Liver (tissue), 3 donors: ENCODE measurements at regions not wholly inside any gene's neighbourhood (a gene's known extent, or its start where the extent isn't known, plus 50 kb on each side); places are given as distances from the start of the nearest gene placed in this dataset.

Source experiments
- EGR1 ChIP-seq, 2 donors: IDR thresholded peaks; 2 replicates each; pipeline ENCODE4 v1.6.1; 2016 to 2018; ENCODE audit warnings: antibody characterized with exemption in 2 of 2, low read depth in 2 of 2
- GABPA ChIP-seq, 2 donors: IDR thresholded peaks in 1 of 2; conservative IDR thresholded peaks in 1 of 2; 2 replicates each; pipeline ENCODE4 v1.6.1; 2016; ENCODE audit warnings: antibody characterized with exemption in 2 of 2, mild to moderate bottlenecking in 1 of 2, moderate library complexity in 1 of 2
- RXRA ChIP-seq, 2 donors: IDR thresholded peaks; 2 replicates each; pipeline ENCODE4 v1.6.1; 2017 to 2018; ENCODE audit warnings: antibody characterized with exemption in 2 of 2, mild to moderate bottlenecking in 1 of 2
- TAF1 ChIP-seq: conservative IDR thresholded peaks from 2 replicates; pipeline ENCODE4 v1.6.1; 2016; ENCODE audit warnings: antibody characterized with exemption, mild to moderate bottlenecking
- TF ChIP-seq, protein P1 (sequence below): fragments of 150-350 bp; IDR thresholded peaks from 2 replicates; pipeline ENCODE4 v1.5.1; 2017; ENCODE audit warnings: improper control_type of control experiment, low read depth, low read length; ENCODE audit not compliant: missing input control
- TF ChIP-seq, protein P2 (sequence below): IDR thresholded peaks from 2 replicates; pipeline ENCODE4 v1.6.1; 2016; ENCODE audit warnings: antibody characterized with exemption, mild to moderate bottlenecking
- TF ChIP-seq, protein P3 (sequence below): IDR thresholded peaks from 2 replicates; pipeline ENCODE4 v1.6.1; 2016; ENCODE audit warnings: antibody characterized with exemption
- donor health status: healthy.
- donor health status: healthy.

DNA sequence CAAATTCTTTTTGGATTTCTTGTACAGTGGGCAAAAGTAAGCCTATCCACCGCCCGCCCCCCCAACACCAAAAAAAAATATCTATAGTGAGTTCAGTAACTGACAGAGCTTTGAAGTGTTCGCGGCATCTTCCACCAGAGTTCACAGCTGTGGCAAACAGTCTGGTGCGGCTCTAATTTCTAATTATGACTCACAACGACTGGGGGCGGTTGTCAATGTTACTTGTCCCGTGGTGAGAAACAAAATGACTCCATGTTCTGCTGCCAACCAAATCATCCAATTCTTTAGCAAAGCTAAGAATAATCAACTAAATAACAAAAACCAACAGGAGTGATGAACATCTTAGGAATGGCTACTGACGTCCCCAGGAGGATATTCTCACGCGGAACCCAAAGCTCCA, 392.5 kb upstream of the SALL3 start:
- TF ChIP-seq TAF1 (no peak), GABPA (IDR thresholded peaks at IDR 0.05 in 1 of 2, conservative IDR thresholded peaks at IDR 0.05 in 1 of 2) (no peak), EGR1 (IDR thresholded peaks at IDR 0.05; ENCODE audit: low read depth in 2 of 2) (no peak), RXRA (IDR thresholded peaks at IDR 0.05) (no peak)
- TF ChIP-seq, protein P1, sequence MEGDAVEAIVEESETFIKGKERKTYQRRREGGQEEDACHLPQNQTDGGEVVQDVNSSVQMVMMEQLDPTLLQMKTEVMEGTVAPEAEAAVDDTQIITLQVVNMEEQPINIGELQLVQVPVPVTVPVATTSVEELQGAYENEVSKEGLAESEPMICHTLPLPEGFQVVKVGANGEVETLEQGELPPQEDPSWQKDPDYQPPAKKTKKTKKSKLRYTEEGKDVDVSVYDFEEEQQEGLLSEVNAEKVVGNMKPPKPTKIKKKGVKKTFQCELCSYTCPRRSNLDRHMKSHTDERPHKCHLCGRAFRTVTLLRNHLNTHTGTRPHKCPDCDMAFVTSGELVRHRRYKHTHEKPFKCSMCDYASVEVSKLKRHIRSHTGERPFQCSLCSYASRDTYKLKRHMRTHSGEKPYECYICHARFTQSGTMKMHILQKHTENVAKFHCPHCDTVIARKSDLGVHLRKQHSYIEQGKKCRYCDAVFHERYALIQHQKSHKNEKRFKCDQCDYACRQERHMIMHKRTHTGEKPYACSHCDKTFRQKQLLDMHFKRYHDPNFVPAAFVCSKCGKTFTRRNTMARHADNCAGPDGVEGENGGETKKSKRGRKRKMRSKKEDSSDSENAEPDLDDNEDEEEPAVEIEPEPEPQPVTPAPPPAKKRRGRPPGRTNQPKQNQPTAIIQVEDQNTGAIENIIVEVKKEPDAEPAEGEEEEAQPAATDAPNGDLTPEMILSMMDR = no peak
- TF ChIP-seq, protein P2, sequence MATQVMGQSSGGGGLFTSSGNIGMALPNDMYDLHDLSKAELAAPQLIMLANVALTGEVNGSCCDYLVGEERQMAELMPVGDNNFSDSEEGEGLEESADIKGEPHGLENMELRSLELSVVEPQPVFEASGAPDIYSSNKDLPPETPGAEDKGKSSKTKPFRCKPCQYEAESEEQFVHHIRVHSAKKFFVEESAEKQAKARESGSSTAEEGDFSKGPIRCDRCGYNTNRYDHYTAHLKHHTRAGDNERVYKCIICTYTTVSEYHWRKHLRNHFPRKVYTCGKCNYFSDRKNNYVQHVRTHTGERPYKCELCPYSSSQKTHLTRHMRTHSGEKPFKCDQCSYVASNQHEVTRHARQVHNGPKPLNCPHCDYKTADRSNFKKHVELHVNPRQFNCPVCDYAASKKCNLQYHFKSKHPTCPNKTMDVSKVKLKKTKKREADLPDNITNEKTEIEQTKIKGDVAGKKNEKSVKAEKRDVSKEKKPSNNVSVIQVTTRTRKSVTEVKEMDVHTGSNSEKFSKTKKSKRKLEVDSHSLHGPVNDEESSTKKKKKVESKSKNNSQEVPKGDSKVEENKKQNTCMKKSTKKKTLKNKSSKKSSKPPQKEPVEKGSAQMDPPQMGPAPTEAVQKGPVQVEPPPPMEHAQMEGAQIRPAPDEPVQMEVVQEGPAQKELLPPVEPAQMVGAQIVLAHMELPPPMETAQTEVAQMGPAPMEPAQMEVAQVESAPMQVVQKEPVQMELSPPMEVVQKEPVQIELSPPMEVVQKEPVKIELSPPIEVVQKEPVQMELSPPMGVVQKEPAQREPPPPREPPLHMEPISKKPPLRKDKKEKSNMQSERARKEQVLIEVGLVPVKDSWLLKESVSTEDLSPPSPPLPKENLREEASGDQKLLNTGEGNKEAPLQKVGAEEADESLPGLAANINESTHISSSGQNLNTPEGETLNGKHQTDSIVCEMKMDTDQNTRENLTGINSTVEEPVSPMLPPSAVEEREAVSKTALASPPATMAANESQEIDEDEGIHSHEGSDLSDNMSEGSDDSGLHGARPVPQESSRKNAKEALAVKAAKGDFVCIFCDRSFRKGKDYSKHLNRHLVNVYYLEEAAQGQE = no peak
- TF ChIP-seq, protein P3, sequence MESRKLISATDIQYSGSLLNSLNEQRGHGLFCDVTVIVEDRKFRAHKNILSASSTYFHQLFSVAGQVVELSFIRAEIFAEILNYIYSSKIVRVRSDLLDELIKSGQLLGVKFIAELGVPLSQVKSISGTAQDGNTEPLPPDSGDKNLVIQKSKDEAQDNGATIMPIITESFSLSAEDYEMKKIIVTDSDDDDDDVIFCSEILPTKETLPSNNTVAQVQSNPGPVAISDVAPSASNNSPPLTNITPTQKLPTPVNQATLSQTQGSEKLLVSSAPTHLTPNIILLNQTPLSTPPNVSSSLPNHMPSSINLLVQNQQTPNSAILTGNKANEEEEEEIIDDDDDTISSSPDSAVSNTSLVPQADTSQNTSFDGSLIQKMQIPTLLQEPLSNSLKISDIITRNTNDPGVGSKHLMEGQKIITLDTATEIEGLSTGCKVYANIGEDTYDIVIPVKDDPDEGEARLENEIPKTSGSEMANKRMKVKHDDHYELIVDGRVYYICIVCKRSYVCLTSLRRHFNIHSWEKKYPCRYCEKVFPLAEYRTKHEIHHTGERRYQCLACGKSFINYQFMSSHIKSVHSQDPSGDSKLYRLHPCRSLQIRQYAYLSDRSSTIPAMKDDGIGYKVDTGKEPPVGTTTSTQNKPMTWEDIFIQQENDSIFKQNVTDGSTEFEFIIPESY = no peak
